Activated gamma-delta T cell treated with Interleukin-2 at 50 U/mL for 16 hours (primary cell): ENCODE measurements at regions not wholly inside any gene's neighbourhood (a gene's known extent, or its start where the extent isn't known, plus 50 kb on each side); places are given as distances from the start of the nearest gene placed in this dataset.
"Not testable (repeated sequence)": the region's sequence is repeated elsewhere in the genome, so short reads cannot be mapped to it uniquely, and the experiment has no call there.

Experiments used
- DNase-seq: peaks from one replicate; pipeline ENCODE4 v3.0.0-alpha.2; 2020

GRCh38 chr3:195999176-195999575 is 82.7 kb downstream of the TFRC start:
- DNase-seq, result not testable (repeated sequence)

GRCh38 chr3:195996314-195996713 is 85.6 kb downstream of the TFRC start:
- DNase-seq, result not testable (repeated sequence)

GRCh38 chr3:195994343-195994742 is 86.0 kb upstream of the TNK2 start:
- DNase-seq, result peak; percentile 45

- not testable (repeated sequence) for DNase-seq
Observed at GRCh38 chr3:195993671-195994070, 85.3 kb upstream of the TNK2 start.

GRCh38 chr3:195992956-195993595 is 84.7 kb upstream of the TNK2 start:
- DNase-seq, result not testable (repeated sequence)

GRCh38 chr3:195991986-195992385 is 83.6 kb upstream of the TNK2 start:
- DNase-seq, result not testable (repeated sequence)

GRCh38 chr3:195991243-195991642 is 82.9 kb upstream of the TNK2 start:
- not testable (repeated sequence) for DNase-seq

GRCh38 chr3:195990841-195991174 is 82.5 kb upstream of the TNK2 start:
- DNase-seq, result not testable (repeated sequence)

GRCh38 chr3:195989921-195990840 is 81.8 kb upstream of the TNK2 start:
- DNase-seq, result peak; percentile 90

GRCh38 chr3:195989197-195989920 is 81.0 kb upstream of the TNK2 start:
- DNase-seq, result peak; percentile 30

- DNase-seq, result not testable (repeated sequence)
Observed at GRCh38 chr3:195988764-195989163, 80.4 kb upstream of the TNK2 start.

- DNase-seq, result not testable (repeated sequence)
Observed at GRCh38 chr3:195987001-195987400, 78.7 kb upstream of the TNK2 start.

GRCh38 chr3:195986576-195986975 is 78.2 kb upstream of the TNK2 start:
- not testable (repeated sequence) for DNase-seq

GRCh38 chr3:195985348-195985920 is 77.1 kb upstream of the TNK2 start:
- DNase-seq, result not testable (repeated sequence)

- DNase-seq, result not testable (repeated sequence)
Observed at GRCh38 chr3:195984392-195985030, 76.2 kb upstream of the TNK2 start.

- not testable (repeated sequence) for DNase-seq
Observed at GRCh38 chr3:195983880-195984279, 75.5 kb upstream of the TNK2 start.

GRCh38 chr3:195982754-195983153 is 74.4 kb upstream of the TNK2 start:
- DNase-seq, result not testable (repeated sequence)

- DNase-seq, result not testable (repeated sequence)
Observed at GRCh38 chr3:195981778-195982177, 73.4 kb upstream of the TNK2 start.

GRCh38 chr3:195979877-195980276 is 71.5 kb upstream of the TNK2 start:
- DNase-seq, result not testable (repeated sequence)

- not testable (repeated sequence) for DNase-seq
Observed at GRCh38 chr3:195978585-195978984, 70.2 kb upstream of the TNK2 start.

- not testable (repeated sequence) for DNase-seq
Observed at GRCh38 chr3:195976876-195977275, 68.5 kb upstream of the TNK2 start.

- not testable (repeated sequence) for DNase-seq
Observed at GRCh38 chr3:195974281-195974680, 65.9 kb upstream of the TNK2 start.
